COLO668 (cell line): ENCODE measurements at regions not wholly inside any gene's neighbourhood (a gene's known extent, or its start where the extent isn't known, plus 50 kb on each side); places are given as distances from the start of the nearest gene placed in this dataset.
"Not testable (repeated sequence)": the region's sequence is repeated elsewhere in the genome, so short reads cannot be mapped to it uniquely, and the experiment has no call there.

Experiments
- DNase-seq: peaks from one replicate; lab custom pipeline; 2025; ENCODE audit not compliant: unreplicated experiment; lab: John Stamatoyannopoulos, UW

DNA sequence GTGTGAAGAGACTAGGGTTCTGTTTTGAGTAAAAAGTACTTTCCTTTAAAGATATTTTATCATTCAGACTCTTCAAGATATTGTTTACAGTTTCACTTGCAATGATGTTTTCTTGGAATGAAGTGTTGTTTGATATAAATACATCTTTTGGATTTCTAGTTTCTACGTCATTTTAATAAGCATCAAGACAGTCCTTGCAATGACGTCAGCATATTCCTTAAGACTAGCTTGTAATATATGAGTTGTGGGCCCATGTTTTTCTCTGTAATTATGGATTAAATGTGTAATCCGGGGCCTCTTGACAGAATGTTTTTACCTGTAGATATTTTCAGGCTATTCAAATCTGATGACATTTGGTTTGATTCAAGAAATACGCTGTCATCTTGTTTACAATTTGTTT is 66.1 kb downstream of the RBMX2 start:
- no peak for DNase-seq

DNA sequence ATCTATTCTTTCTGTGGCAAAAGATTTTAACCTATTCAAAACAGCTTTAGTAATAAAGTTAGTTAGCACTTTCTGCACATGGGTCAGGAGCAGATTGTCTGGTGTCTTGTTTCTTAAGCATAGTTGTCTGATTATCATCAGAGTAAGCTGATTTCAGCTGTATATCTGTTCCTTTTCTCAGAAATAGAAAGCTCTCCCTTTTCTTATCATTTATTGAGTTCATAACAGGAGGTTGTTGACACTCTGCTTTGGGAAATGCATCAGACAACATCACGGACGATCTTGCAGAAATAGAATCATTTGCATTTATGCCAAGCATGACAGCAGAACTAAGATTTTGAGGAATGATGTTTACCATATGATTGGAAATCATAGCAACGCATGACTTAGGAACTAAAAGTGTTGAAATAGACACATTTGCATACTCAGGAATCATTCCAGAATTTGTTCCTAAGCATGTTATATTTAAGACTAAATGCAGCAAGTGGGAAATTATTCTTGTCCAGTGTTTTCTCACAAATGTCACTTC is 66.7 kb downstream of the RBMX2 start:
- no peak for DNase-seq

DNA sequence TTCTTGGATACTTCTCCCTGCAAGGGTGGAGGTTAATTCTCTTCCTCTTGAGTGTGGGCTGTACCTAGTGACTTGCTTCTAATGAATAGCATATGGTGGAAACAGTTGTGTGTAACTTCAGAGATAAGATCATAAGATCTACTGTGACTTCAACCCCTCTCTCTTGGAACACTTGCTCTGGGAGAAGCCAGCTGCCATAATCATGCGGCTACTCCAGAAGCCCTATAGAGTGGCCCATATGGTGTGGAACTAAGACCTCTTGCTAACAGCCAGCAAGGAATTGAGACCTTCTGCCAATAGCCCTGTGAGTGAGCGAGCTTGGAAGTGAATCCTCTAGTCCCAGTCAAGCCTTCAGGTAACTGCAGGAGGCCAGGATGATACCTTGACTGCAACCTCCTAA is 81.1 kb downstream of the RBMX2 start:
- no peak for DNase-seq

DNA sequence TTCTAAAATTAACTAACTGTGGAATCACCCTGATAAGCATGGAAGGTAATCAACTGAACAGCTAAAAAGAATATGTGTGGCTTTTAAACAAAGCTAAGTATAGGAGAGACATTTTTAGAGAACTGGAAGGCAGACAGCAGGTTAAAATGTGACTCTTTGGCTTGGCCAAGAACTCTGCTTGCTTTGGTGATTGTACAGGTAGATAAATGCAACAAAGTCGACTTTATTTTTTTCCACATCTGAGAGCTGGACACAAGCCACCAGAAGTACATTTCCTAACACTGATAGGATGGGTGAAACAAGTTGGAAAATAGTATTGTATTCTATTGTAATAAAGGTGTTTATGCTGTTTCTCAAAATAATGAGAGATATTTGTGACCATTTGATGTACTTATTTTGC is 84.1 kb downstream of the RBMX2 start:
- no peak for DNase-seq

DNA sequence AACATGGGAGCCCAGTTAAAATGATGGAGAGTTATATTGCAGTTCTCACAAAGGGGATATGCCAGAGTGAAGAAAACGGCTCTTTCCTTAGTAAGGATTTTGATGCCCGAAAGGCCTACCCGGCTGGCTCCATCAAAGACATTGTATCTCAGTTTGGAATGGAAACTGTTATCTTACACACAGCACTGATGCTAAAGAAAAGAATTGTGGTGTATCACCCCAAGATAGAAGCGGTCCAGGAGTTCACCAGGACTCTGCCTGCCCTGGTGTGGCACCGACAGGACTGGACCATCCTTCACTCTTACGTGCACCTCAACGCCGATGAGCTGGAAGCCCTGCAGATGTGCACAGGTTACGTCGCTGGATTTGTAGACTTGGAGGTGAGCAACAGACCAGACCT is 93.7 kb downstream of the RBMX2 start:
- not testable (repeated sequence) for DNase-seq

DNA sequence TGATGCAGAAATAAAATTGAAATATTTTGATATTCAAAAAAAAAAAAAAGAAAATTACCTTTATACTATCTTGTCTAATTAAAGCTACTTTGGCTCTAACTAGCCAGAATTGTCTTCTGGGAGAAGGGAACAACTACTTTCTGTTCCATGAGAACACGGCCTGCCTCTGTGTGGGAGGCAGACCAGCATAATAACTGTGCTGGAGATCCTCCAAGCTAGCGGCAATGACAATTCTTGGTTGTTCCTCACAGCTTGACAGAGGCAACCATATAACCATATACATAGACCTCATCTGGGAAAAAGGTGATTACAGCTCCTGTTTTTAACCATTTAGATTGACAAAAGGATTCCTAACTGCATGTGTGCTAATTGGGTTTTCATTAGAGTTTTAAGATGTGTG is 95.7 kb downstream of the RBMX2 start:
- DNase-seq, result no peak

DNA sequence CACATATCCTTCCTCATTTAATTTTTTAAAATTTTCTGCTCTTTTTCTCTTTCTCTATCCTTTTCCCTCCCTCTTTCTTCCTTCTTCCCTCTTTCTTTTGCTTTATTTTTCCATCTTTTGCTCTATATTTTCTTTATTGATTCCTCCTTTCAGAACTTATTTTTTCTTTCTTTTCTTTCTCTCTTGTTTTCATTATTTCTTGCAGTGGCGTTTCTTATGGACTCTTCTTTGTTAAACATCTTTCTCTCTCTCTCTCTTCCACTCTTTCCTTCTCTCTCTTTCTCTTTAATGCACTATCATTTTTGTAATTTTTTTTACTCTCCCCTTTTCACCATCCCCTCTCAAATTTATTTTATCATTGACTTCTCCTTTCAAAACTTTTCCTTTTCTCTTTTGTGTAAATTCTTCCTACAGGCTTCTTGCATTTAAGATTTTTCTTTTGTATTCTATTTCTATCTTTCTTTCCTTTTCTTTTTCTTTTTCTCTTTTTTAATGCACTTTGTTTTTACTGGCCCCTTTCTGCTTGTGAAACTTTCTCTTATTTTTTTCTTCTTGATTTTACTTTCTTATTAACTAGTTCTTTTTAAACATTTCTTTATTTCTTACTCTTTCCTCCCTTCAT is 97.0 kb downstream of the RBMX2 start:
- DNase-seq, result no peak

DNA sequence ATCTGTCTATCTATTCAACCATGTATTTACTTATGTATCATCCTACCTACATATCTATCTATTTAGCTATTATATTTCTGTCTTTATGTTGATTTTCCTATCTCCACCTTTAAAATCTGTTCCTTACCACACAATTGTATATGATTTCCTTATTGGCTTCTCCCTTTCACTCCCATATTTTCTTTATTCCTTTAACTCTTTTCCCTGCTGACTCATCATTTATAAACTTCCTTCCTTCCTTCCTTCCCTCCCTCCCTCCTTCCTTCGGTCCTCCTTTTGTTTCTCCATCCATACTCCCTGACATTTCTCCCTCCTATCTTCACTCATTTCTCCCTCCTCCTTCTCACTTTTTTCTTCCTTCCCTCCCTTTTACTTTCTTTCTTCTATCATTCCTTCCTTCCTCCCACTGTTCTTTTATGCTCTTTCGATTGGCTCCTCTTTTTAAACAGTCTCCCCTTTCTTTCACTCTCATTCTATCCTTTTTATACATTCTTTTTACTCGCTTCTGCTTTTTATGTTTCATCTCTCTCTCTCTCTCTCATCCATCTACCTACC is 100.3 kb downstream of the RBMX2 start:
- no peak for DNase-seq

DNA sequence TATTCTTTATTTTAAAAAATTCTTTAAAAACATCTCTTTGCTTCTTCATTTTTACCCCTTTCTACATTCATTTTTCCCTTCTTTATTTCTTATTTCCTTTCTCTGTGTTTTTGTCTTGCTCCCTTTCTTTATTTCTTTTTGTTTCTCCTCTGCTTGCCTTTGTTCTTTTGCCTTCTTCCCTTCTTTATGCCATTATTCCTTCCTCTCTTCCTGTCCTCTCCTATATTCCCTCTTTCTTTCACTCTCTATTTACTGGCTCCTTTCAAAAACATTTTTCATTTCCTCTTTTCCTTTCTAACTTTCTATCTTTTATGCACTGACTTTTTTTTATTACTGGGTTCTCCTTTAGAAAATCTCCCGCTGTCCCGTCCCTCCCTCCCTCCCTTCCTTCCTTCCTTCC is 102.2 kb downstream of the RBMX2 start:
- no peak for DNase-seq

DNA sequence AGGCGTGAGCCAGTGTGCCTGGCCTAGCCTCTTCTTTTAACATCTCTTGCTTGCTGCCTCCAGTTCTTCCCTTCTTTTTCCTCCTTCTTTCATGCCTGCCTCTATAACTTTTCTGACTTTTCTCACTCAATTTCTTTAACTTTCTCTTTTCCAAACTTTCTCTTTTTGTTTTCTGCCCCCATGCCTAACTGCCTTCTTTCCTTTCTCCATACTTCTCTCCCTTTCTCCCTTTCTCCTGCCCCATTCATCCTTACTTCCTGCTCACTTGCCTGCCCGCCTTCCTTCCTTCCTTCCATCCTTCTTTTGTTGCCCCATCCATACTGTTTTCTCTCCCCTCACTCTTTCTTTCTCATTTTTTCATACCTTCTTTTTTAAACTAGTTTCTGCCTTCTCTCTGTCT is 105.2 kb downstream of the RBMX2 start:
- no peak for DNase-seq

DNA sequence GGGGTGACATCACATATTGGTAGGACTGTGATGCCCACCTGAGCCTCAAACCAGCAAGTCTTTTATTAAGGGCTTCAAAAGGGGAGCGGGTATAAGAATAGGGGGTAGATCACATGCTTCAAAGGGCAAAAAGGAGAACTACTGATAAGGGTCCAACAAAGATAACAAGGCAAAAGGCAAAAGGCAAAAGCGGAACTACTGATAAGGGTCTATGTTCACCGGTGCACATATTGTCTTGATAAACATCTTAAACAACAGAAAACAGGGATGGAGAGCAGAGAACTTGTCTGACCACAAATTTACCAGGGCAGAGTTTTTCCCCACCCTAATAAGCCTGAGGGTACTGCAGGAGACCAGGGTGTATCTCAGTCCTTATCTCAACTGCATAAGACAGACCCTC is 110.7 kb downstream of the RBMX2 start:
- DNase-seq, result not testable (repeated sequence)

DNA sequence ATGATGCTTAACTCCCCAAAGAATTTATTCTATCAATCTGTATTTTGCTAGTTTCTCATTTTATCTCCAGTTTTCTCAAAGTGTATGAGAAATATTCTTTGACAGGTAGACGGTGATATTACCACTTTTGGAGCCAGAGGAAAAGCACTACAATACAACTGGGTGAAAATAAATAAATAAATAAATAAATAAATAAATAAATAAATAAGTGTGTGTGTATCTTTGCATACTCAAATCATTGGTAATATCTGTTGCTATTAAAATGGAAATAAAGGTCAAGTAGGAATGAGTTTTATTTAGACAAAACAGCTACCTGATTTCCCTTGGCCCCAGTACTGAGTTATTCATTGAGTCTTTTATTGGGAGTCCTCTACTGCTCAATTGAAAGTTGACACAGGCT is 114.3 kb downstream of the RBMX2 start:
- no peak for DNase-seq

DNA sequence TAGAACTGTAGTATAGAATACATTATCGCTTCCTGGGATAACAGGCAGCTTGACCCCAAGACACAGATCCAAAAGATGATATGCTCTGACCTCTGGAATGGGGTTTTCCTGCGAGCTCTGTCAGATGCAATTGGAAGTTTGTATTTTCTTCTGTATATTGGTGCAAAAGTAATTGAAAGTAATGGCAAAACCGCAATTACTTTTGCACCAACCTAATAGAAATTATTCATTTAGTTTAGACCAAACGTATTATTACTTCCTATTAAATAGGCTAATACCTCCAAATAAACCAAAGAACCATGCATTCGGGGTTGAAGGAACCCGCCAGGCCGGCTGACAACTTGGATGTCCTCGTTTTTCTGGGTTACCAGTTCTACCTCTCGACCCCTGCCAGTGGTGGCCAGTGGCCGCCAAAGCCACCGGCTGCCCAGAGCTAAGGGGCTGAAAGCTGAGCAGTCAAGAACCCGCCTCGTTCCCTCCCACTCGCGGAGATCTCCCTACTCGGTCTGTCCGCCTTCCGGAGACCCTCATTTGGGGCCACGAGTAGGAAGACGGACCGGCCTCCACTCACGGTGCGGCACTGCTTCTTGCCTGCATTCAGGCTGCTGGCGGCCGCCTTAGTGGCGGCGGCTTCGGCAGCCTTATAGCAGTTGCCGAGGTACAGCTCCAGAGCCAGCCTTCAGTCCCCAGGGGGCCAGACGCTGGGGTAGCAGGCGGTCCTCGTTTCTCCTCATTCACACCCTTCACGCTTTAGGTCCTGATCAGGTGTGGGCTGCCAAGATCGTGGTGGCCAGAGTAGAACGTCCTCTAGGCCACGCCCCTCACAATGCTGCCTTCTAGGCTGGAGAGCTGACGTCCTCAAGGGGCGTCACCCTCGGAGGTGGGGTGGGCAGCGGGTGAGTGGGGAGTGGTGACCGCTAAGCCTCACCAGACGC is 121.9 kb downstream of the RBMX2 start:
- peak; percentile 26 for DNase-seq

DNA sequence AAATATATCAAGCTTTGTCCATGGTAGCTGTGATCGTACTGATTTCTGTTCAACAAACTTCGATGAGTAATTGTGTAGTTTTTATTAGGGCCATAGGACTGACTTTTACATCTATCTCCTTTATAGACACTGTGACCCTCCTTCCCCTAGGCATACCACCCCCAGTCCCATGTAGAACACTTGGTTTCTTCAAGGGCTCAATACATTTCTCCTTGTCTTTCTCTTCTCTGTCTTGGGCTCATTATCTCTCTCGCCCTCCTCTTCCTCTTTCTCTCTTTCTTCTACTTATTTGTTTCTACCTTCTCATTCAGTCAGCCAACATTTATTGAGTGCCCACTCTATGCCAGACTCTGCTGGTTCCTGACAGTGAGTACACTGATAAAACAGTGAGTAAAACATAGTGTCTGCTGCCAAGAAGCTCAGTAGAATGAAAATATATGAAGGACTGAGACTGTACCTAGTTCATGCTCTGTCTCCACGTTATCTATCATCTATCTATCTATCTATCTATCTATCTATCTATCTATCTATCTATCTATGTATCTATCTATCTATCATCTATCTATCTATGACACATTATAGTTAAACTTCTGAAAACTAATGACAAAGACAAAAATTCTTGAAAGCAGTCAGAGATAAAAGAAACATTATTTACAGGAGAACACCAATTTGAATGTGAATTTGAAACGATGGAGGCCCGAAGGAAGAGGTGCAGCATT is 122.8 kb downstream of the RBMX2 start:
- DNase-seq, result no peak

DNA sequence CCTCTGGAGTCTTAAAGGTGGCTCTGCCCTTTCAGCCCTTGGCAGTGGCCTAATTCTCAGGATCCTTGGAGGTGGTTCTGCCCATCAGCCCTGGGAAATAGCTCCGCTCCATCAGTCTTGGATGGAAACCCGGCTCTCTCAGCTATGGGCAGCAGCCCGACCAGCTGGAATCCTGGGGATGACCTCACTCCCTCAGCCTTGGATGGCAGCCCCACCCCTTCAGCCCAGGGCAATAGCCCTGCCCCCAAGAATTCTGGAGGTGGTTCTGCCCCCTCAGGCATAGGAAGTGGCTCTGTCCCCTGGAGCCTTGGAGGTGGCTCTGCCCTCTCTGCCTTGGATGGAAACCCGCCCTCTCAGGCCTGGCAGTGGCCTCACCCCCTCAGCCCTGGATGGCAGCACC is 127.7 kb downstream of the RBMX2 start:
- no peak for DNase-seq

DNA sequence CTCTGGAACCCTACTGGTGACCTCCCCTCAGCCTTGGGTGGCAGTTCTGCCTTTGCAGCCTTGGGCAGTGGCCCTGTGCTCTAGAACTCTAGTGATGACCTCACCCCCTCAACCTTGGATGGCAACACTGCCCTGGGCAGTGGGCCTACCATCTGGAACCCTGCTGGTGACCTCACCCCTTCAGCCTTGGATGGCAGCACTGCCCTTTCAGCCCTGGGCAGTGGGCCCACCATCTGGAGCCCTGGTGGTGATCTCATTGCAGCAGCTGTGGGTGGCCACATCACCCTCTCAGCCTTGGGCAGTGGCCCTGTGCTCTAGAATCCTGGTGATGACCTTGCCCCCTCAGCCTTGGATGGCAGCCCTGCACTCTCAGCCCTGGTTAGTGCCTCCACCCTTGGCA is 129.3 kb downstream of the RBMX2 start:
- DNase-seq, result no peak

DNA sequence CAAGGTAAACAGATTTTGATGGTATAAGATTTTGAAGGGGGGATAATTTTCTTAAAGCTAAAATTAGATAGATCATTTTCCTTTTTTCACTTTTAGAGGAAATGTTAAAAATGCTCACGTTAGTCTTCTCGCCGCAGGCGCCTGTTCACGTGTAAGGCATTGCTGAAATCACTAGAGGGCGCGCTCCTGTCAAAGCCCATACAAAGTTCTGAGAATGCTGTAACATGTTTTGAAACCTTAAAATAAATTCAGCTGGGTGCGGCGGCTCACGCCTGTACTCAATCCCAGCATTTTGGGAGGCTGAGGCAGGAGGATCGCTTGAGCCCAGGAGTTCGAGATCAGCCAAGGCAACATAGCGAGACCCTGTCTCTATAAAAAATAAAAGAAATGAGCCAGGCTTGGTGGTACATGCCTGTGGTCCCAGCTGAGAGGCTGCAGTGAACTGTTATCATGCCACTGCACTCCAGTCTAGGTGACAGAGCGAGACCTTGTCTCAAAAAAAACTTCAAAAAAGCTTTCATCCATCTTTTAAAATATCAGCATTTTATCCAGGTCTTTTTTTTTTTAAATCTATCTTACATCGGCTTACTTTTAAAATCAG is 138.0 kb downstream of the RBMX2 start:
- peak; percentile 33 for DNase-seq

DNA sequence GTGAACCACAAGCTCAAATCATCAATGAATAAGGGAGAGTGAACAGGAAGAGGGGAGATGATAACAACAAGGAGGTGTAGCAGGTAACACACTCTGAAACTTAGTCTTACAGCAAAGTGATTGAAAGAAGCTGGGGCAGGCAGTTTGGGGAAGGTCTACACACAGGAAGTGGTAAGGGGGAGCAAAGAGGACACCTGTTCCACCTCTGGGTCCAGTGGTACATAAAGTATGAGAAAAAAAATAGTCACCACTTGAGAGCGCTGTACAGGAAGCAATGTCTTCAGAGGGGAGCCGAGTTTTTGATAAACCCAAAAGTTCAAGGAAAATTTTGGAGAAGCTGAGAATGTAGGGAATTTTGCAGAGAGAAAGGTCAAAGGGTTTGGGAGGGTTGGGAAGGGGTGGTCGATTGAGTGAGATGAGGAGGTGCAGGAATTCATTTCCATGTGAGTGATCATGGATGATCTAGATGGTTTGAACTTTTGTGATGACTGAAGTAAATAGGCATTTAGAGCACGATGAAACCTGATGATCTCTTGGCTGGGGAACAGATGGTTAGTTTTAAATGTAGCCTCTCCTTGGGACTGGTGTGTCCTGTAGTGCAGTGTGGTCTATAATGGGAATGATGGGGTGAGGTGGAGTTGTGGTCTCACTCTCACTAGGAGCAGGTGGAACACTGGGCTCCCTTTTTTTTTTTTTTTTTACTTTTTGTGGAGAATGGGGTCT is 142.0 kb downstream of the RBMX2 start:
- no peak for DNase-seq

DNA sequence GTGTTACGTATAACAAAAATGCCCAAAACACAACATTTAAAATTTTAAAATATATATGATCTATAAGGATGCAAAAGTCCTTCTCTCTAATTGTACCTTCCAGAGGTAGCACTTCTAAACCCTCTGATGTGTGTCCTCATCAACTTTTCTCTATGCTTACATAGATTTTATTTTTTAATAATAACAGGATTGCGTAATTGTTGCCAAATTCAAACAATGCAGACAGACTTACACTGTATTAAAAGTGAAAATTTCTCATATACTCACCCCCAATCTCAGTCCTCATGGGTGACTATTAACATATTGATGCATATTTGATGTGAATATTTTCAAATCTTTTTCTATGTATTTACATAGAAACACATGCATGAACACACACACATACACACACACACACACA is 144.0 kb downstream of the RBMX2 start:
- DNase-seq, result no peak

DNA sequence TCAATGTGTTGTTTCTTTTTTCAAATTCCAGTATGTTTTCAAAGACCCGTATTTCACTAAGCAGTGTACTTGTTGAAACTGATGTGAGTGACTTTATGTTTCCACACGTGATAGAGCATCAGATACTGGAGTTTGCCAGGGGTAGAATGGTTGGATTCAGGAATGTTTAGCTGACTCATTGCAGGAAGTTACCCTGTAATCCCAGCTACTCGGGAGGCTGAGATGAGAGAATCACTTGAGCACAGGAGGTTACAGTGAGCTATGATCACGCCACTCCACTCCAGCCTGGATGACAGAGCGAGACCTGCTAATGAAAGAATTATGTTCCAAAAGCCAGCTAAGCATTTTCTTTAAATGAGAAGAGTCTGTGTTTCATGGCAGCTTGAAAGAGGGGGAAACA is 147.6 kb downstream of the RBMX2 start:
- not testable (repeated sequence) for DNase-seq
